ENCODE measurements at regions not wholly inside any gene's neighbourhood (a gene's known extent, or its start where the extent isn't known, plus 50 kb on each side); places are given as distances from the start of the nearest gene placed in this dataset.

GRCh38 chr2:37873749-37874330 lies 51.2 kb upstream of the RMDN2 start:
- no peak overlapping the region for H3K4me3 ChIP-seq (ENCODE audit: low read depth, low read length)
- no peak overlapping the region for H2AFZ ChIP-seq (ENCODE audit: low read length, unreplicated experiment)
- no peaks in the 10 kb centered on the region for H3K79me2 ChIP-seq (ENCODE audit: control insufficient read depth, insufficient read depth, low read length, unreplicated experiment)
- H3K4me1 ChIP-seq (ENCODE audit: control insufficient read depth, insufficient read depth, low read length, unreplicated experiment) = peaks cover 15% of the 10 kb centered on the region
- H3K27ac ChIP-seq (ENCODE audit: low read depth, low read length) = no peak overlapping the region
- H3K27me3 ChIP-seq (ENCODE audit: insufficient read depth, low read length) = no peaks in the 10 kb centered on the region
- H3K36me3 ChIP-seq (ENCODE audit: insufficient read depth, low read length) = no peaks in the 10 kb centered on the region

GRCh38 chr2:37874470-37874869 lies 50.6 kb upstream of the RMDN2 start:
- no peak overlapping the region for H3K27ac ChIP-seq (ENCODE audit: low read depth, low read length)
- no peak overlapping the region for H3K4me3 ChIP-seq (ENCODE audit: low read depth, low read length)
- H3K79me2 ChIP-seq (ENCODE audit: control insufficient read depth, insufficient read depth, low read length, unreplicated experiment) = no peaks in the 10 kb centered on the region
- H2AFZ ChIP-seq (ENCODE audit: low read length, unreplicated experiment) = no peak overlapping the region
- no peaks in the 10 kb centered on the region for H3K36me3 ChIP-seq (ENCODE audit: insufficient read depth, low read length)
- H3K27me3 ChIP-seq (ENCODE audit: insufficient read depth, low read length) = no peaks in the 10 kb centered on the region
- H3K4me1 ChIP-seq (ENCODE audit: control insufficient read depth, insufficient read depth, low read length, unreplicated experiment) = peaks cover 15% of the 10 kb centered on the region

All from ACC112 (cell line).